ENCODE measurements at regions not wholly inside any gene's neighbourhood (a gene's known extent, or its start where the extent isn't known, plus 50 kb on each side); places are given as distances from the start of the nearest gene placed in this dataset.

GRCh38 chr1:170254371-170254770, 108.6 kb downstream of the NTMT2 start:
- no peak for DNase-seq (ENCODE audit: low spot score)
- no peak overlapping the region for H3K27ac ChIP-seq
- H3K36me3 ChIP-seq: no peaks in the 10 kb centered on the region

GRCh38 chr1:170261669-170262068, 115.9 kb downstream of the NTMT2 start:
- no peak for ATAC-seq (ENCODE audit: insufficient number of reproducible peaks, low FRiP score, low read depth)
- H3K9me3 ChIP-seq: no peaks in the 10 kb centered on the region
- H3K27me3 ChIP-seq (replicated peaks; ENCODE audit: insufficient read depth): no peaks in the 10 kb centered on the region
- H3K4me1 ChIP-seq (ENCODE audit: control insufficient read depth in 1 of 2, low read depth in 2 of 2): peaks cover 11 to 24% of the 10 kb centered on the region in 2 donors
- H3K36me3 ChIP-seq: no peaks in the 10 kb centered on the region
- DNase-seq (ENCODE audit: low spot score): no peak
- no peak for TF ChIP-seq CTCF (IDR thresholded peaks at IDR 0.05)
- no peak overlapping the region for H3K27ac ChIP-seq
- no peak overlapping the region for H3K4me3 ChIP-seq

More at GRCh38 chr1:170254371-170254770, 108.6 kb downstream of the NTMT2 start:
- H3K4me1 ChIP-seq (ENCODE audit: control insufficient read depth in 1 of 2, low read depth in 2 of 2): no peaks in the 10 kb centered on the region
- ATAC-seq (ENCODE audit: insufficient number of reproducible peaks, low FRiP score, low read depth): no peak
- no peaks in the 10 kb centered on the region for H3K9me3 ChIP-seq
- no peaks in the 10 kb centered on the region for H3K27me3 ChIP-seq (replicated peaks; ENCODE audit: insufficient read depth)
- no peak for TF ChIP-seq CTCF (IDR thresholded peaks at IDR 0.05)
- H3K4me3 ChIP-seq: no peak overlapping the region

GRCh38 chr1:170262276-170262939, 116.6 kb downstream of the NTMT2 start:
- Histone ChIP-seq H3K4me3 (no peak overlapping the region), H3K9me3 (no peaks in the 10 kb centered on the region), H3K27me3 (replicated peaks; ENCODE audit: insufficient read depth) (no peaks in the 10 kb centered on the region), H3K27ac (peak overlapping the region; percentile 25 to 37), H3K4me1 (ENCODE audit: control insufficient read depth in 1 of 2, low read depth in 2 of 2) (peaks cover 11 to 24% of the 10 kb centered on the region in 2 donors), H3K36me3 (no peaks in the 10 kb centered on the region)
- TF ChIP-seq CTCF (IDR thresholded peaks at IDR 0.05): no peak
- DNase-seq (ENCODE audit: low spot score): no peak
- no peak for ATAC-seq (ENCODE audit: insufficient number of reproducible peaks, low FRiP score, low read depth)

DNA sequence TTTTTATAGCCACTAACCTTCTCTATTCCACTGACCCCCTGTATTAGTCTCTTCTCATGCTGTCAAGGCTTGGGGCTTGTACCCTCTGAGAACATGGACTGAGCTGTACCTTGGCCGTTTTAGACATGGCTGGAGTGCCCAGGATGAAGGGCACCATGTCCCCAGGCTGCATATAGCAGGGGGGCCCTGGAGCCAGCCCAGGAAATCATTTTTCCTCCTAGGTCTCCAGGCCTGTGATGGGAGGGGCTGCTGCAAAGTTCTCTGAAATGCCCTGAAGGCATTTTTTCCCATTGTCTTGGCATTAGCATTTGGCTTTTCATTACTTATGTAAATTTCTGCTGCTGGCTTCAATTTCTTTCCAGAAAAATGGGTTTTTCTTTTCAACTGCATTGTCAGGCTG, 119.5 kb downstream of the NTMT2 start:
- DNase-seq (ENCODE audit: low spot score) (no peak), ATAC-seq (ENCODE audit: insufficient number of reproducible peaks, low FRiP score, low read depth) (no peak)
- no peaks in the 10 kb centered on the region for H3K27me3 ChIP-seq (replicated peaks; ENCODE audit: insufficient read depth)
- no peaks in the 10 kb centered on the region for H3K9me3 ChIP-seq
- no peak for TF ChIP-seq CTCF (IDR thresholded peaks at IDR 0.05)
- no peak overlapping the region for H3K4me3 ChIP-seq
- peaks cover 11 to 24% of the 10 kb centered on the region in 2 donors for H3K4me1 ChIP-seq (ENCODE audit: control insufficient read depth in 1 of 2, low read depth in 2 of 2)
- H3K36me3 ChIP-seq: no peaks in the 10 kb centered on the region
- H3K27ac ChIP-seq: no peak overlapping the region

DNA sequence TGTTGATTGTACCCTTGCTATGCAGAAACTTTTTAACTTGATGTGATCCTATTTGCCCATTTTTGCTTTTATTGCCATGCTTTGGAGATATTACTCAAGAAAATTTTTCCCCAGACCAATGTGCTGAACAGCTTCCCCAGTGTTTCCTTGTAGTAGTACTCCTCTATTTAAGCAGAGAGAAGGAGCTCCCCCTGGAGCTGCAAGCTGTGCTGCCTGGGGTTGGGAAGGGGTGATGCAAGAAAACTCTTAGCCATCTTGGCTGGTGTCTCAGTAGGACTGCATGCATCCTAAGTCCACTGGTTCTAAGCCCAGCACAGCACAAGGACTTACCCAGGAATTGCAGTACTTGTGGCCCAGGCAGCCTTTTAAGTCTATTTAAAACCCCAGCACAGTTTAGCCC, 121.6 kb downstream of the NTMT2 start:
- DNase-seq (ENCODE audit: low spot score): no peak
- no peak for TF ChIP-seq CTCF (IDR thresholded peaks at IDR 0.05)
- H3K36me3 ChIP-seq: no peaks in the 10 kb centered on the region

More for the DNA sequence above, 121.6 kb downstream of the NTMT2 start:
- Histone ChIP-seq H3K9me3 (no peaks in the 10 kb centered on the region), H3K4me3 (no peak overlapping the region), H3K27ac (no peak overlapping the region), H3K27me3 (replicated peaks; ENCODE audit: insufficient read depth) (no peaks in the 10 kb centered on the region), H3K4me1 (ENCODE audit: control insufficient read depth in 1 of 2, low read depth in 2 of 2) (peaks cover 3 to 12% of the 10 kb centered on the region in 2 donors)
- ATAC-seq (ENCODE audit: insufficient number of reproducible peaks, low FRiP score, low read depth): no peak
